Endodermal cell (in vitro differentiated cells): ENCODE measurements at regions not wholly inside any gene's neighbourhood (a gene's known extent, or its start where the extent isn't known, plus 50 kb on each side); places are given as distances from the start of the nearest gene placed in this dataset.

Experiments used
- DNase-seq: peaks from one replicate; pipeline ENCODE4 v3.0.0-alpha.2; 2017
- H3K27ac ChIP-seq: 2 replicates; pipeline ENCODE4 v1.5.1; 2013; ENCODE audit warnings: mild to moderate bottlenecking, low read depth, low read length, moderate library complexity
- H3K27me3 ChIP-seq: 2 replicates; pipeline ENCODE4 v1.6.1; 2013; ENCODE audit warnings: mild to moderate bottlenecking, low read length, moderate library complexity; ENCODE audit not compliant: insufficient read depth, control insufficient read depth, poor library complexity, severe bottlenecking
- H3K36me3 ChIP-seq: 2 replicates; pipeline ENCODE4 v1.7.0; 2013; ENCODE audit warnings: mild to moderate bottlenecking, low read length, moderate library complexity; ENCODE audit not compliant: control insufficient read depth, insufficient read depth
- H3K4me1 ChIP-seq: one replicate; pipeline ENCODE4 v1.7.0; 2013; ENCODE audit warnings: low read length; ENCODE audit not compliant: control insufficient read depth, insufficient read depth
- H3K4me3 ChIP-seq: 2 replicates; pipeline ENCODE4 v1.5.1; 2013; ENCODE audit warnings: mild to moderate bottlenecking, low read length, moderate library complexity
- H3K9ac ChIP-seq: 2 replicates; pipeline ENCODE4 v1.6.1; 2013; ENCODE audit warnings: mild to moderate bottlenecking, low read length, moderate library complexity; ENCODE audit not compliant: poor library complexity, severe bottlenecking; ENCODE audit errors: extremely low read depth
- H3K9me3 ChIP-seq: 2 replicates; pipeline ENCODE4 v1.6.1; 2013; ENCODE audit warnings: mild to moderate bottlenecking, low read length, moderate library complexity; ENCODE audit not compliant: control insufficient read depth
- H3K27ac Mint-ChIP-seq: 2 replicates; pipeline ENCODE4 v1.8.0; 2020; ENCODE audit warnings: mixed read lengths
- H3K27me3 Mint-ChIP-seq: 2 replicates; pipeline ENCODE4 v1.8.0; 2021; ENCODE audit warnings: mild to moderate bottlenecking, mixed read lengths; ENCODE audit not compliant: insufficient read depth
- H3K36me3 Mint-ChIP-seq: 2 replicates; pipeline ENCODE4 v1.8.0; 2020; ENCODE audit warnings: low read depth, mixed read lengths
- H3K4me1 Mint-ChIP-seq: 2 replicates; pipeline ENCODE4 v1.8.0; 2020; ENCODE audit warnings: mixed read lengths
- H3K4me3 Mint-ChIP-seq: 2 replicates; pipeline ENCODE4 v1.8.0; 2020; ENCODE audit warnings: mild to moderate bottlenecking, moderate library complexity, mixed read lengths
- H3K9me3 Mint-ChIP-seq: 2 replicates; pipeline ENCODE4 v1.8.0; 2020; ENCODE audit warnings: mild to moderate bottlenecking, mixed read lengths
- WGBS, 2 experiments: methylation state at CpG; one replicate each; pipeline versions ENCODE4 v1.1.5 to v1.1.7; 2013; ENCODE audit warnings: missing lambda C conversion rate in 2 of 2, mixed read lengths in 1 of 2; ENCODE audit not compliant: insufficient coverage in 1 of 2, insufficient read length in 1 of 2; 5-methylcytosine and 5-hydroxymethylcytosine counted together
- TF ChIP-seq, protein P1 (sequence below): fragments of 200-600 bp; sonication (generic); conservative IDR thresholded peaks from 2 replicates; pipeline ENCODE4 v1.5.0; 2021; ENCODE audit warnings: antibody characterized with exemption, mild to moderate bottlenecking

DNA sequence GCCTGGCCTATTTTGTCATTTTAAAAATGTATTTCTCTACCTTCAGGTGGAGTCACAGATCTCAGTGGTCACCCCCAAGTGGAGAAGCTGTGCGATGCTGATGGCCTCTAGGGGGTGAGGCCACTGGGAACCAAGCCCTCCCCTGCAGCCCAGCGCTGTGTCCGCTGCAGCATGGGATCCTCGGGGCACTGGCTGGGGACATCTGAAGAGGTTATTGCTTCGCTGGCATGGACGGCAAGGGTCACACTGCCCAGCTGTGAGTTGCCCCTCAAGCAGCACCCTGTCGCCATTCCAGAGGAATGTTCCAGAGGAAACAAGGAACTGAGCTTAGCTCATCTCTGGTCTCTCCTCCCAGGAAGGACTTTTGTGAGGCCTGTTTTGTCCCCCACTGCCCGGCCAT is 119.6 kb upstream of the S1PR3 start:
- Histone ChIP-seq H3K27ac (peak overlapping the region; percentile 77), H3K9ac (no peak overlapping the region), H3K27me3 (no peaks in the 10 kb centered on the region), H3K36me3 (no peaks in the 10 kb centered on the region), H3K4me3 (no peak overlapping the region), H3K9me3 (peaks cover 5% of the 10 kb centered on the region), H3K4me1 (no peaks in the 10 kb centered on the region)
- Mint-ChIP-seq H3K27ac (no peak overlapping the region), H3K27me3 (no peaks in the 10 kb centered on the region), H3K9me3 (peaks cover 12% of the 10 kb centered on the region), H3K36me3 (peaks cover 3% of the 10 kb centered on the region), H3K4me1 (no peaks in the 10 kb centered on the region), H3K4me3 (no peak overlapping the region)
- TF ChIP-seq, protein P1, sequence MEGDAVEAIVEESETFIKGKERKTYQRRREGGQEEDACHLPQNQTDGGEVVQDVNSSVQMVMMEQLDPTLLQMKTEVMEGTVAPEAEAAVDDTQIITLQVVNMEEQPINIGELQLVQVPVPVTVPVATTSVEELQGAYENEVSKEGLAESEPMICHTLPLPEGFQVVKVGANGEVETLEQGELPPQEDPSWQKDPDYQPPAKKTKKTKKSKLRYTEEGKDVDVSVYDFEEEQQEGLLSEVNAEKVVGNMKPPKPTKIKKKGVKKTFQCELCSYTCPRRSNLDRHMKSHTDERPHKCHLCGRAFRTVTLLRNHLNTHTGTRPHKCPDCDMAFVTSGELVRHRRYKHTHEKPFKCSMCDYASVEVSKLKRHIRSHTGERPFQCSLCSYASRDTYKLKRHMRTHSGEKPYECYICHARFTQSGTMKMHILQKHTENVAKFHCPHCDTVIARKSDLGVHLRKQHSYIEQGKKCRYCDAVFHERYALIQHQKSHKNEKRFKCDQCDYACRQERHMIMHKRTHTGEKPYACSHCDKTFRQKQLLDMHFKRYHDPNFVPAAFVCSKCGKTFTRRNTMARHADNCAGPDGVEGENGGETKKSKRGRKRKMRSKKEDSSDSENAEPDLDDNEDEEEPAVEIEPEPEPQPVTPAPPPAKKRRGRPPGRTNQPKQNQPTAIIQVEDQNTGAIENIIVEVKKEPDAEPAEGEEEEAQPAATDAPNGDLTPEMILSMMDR: peak; percentile 46
- WGBS, 2 experiments: 92 to 93% methylated on average over 8 of the region's 8 CpGs
- peak; percentile 53 for DNase-seq

DNA sequence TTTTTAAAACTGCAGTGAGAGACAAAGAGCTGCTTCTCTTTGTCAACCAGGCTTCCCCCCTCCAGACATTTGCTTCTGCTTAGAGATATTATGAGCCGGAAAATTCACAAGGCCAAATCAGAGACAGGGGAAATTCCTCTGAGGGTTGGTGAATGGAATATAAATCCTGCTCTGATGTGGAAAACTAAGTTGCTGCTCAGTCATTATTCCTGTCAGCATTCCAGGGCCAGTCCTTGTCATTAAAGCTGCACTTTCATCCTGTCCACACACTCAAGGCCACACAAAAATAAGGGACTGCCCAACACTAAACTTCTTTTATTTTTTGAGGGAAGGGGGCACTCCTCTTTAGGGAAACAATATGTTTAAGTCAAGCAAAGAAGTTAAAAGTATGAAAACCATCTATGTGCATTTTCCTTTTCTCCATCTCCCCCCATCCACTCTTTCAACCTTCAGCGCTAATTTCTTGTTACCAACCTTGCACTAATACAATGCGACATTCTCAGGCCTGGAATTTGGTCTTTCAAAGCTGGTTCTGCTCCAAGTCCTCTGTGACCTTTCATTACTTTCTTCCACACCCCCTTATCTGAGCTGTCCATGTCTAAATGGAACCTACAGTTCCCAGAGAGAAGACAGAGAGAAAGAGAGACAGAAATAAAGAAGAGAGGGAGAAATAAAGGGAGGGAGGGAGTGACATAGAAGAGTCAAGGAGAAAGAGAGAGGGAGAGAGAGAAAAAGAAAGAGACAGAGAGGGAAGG is 118.9 kb upstream of the S1PR3 start:
- peak overlapping the region; percentile 77 for H3K27ac ChIP-seq
- no peaks in the 10 kb centered on the region for H3K4me1 ChIP-seq
- TF ChIP-seq, protein P1: no peak
- no peaks in the 10 kb centered on the region for H3K36me3 ChIP-seq
- no peaks in the 10 kb centered on the region for H3K27me3 Mint-ChIP-seq
- no peak for DNase-seq
- whole genome bisulfite sequencing, 2 experiments: 90 to 97% methylated on average over 2 to 3 of the region's 3 CpGs
- peaks cover 3% of the 10 kb centered on the region for H3K36me3 Mint-ChIP-seq
- H3K9ac ChIP-seq: no peak overlapping the region
- peaks cover 5% of the 10 kb centered on the region for H3K9me3 ChIP-seq
- peaks cover 12% of the 10 kb centered on the region for H3K9me3 Mint-ChIP-seq
- H3K27ac Mint-ChIP-seq: no peak overlapping the region
- H3K27me3 ChIP-seq: no peaks in the 10 kb centered on the region
- H3K4me1 Mint-ChIP-seq: no peaks in the 10 kb centered on the region
- H3K4me3 Mint-ChIP-seq: no peak overlapping the region
- H3K4me3 ChIP-seq: no peak overlapping the region

DNA sequence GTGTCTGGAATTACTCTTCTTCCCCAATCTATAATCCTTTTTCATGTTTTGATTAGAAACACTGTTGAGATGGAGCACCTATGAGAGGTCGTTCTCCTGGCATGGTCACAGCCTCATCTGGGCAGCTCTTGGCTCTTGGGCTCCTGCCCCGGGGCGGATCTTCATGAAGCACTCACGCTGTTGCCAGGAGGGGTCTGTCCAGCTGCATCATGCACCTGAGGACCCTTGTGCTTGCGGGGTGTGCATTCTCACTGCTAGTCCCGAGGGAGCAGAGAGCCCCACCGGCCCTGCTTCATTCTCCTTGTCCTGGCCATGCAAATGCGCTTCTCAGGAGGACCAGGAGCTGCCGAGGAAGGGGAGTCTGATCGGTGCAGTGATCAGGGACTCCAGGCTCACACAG is 117.6 kb upstream of the S1PR3 start:
- H3K36me3 Mint-ChIP-seq: peaks cover 3% of the 10 kb centered on the region
- H3K36me3 ChIP-seq: no peaks in the 10 kb centered on the region
- H3K9me3 ChIP-seq: peaks cover 5% of the 10 kb centered on the region
- peaks cover 11% of the 10 kb centered on the region for H3K9me3 Mint-ChIP-seq
- no peak overlapping the region for H3K4me3 ChIP-seq
- no peaks in the 10 kb centered on the region for H3K4me1 Mint-ChIP-seq
- H3K4me3 Mint-ChIP-seq: no peak overlapping the region
- DNase-seq: no peak
- H3K27ac ChIP-seq: no peak overlapping the region
- H3K27me3 Mint-ChIP-seq: no peaks in the 10 kb centered on the region
- no peaks in the 10 kb centered on the region for H3K4me1 ChIP-seq
- TF ChIP-seq, protein P1: no peak
- WGBS, 2 experiments: 72 to 87% methylated on average over 6 to 10 of the region's 10 CpGs
- H3K9ac ChIP-seq: no peak overlapping the region
- H3K27me3 ChIP-seq: no peaks in the 10 kb centered on the region
- H3K27ac Mint-ChIP-seq: no peak overlapping the region
